Heart left ventricle (tissue), 16 donors: ENCODE measurements at regions not wholly inside any gene's neighbourhood (a gene's known extent, or its start where the extent isn't known, plus 50 kb on each side); places are given as distances from the start of the nearest gene placed in this dataset.
A peak's percentile ranks its signal among the peaks of the same experiment; 100 is the strongest.

Experiments used
- ATAC-seq, 4 donors: fragments of 200-7000 bp; cut with Tn5 transposase; one replicate each; pipeline ENCODE4 v1.9.1; 2020 to 2022; ENCODE audit warnings: moderate library complexity in 4 of 4, mild to moderate bottlenecking in 3 of 4, moderate number of reproducible peaks in 1 of 4
- DNase-seq, 5 donors: peaks; one replicate each; pipeline ENCODE4 v3.0.0-alpha.2; 2020
- H3K27ac ChIP-seq, 12 donors: fragments of 200-600 bp; sonication (generic) in 4 of 12; one replicate each; pipeline versions ENCODE4 v1.5.0 to v1.8.0; 2016 to 2022; ENCODE audit warnings: mild to moderate bottlenecking in 2 of 12
- H3K27me3 ChIP-seq, 9 donors: fragments of 200-600 bp; sonication (generic) in 2 of 9; one replicate each; pipeline versions ENCODE4 v1.5.1 to v1.8.0; 2016 to 2022; ENCODE audit warnings: mild to moderate bottlenecking in 3 of 9
- H3K36me3 ChIP-seq, 9 donors: fragments of 200-600 bp; sonication (generic) in 2 of 9; one replicate each; pipeline versions ENCODE4 v1.5.0 to v1.8.0; 2018 to 2022; ENCODE audit warnings: mild to moderate bottlenecking in 2 of 9
- H3K4me1 ChIP-seq, 12 donors: fragments of 200-600 bp; sonication (generic) in 4 of 12; one replicate each; pipeline versions ENCODE4 v1.5.0 to v1.8.0; 2016 to 2022; ENCODE audit warnings: mild to moderate bottlenecking in 3 of 12
- H3K4me3 ChIP-seq, 12 donors: fragments of 200-600 bp; sonication (generic) in 4 of 12; one replicate each; pipeline versions ENCODE4 v1.5.0 to v1.8.0; 2017 to 2022; ENCODE audit warnings: mild to moderate bottlenecking in 9 of 12, moderate library complexity in 4 of 12
- H3K9me3 ChIP-seq, 12 donors: fragments of 200-600 bp; sonication (generic) in 4 of 12; one replicate each; pipeline versions ENCODE4 v1.5.0 to v1.8.0; 2016 to 2022; ENCODE audit warnings: mild to moderate bottlenecking in 1 of 12
- CTCF ChIP-seq, 12 donors: fragments of 200-600 bp; sonication (generic) in 4 of 12; IDR thresholded peaks; one replicate each; pipeline versions ENCODE4 v1.5.0 to v1.8.0; 2018 to 2022; ENCODE audit warnings: antibody characterized with exemption in 12 of 12, mild to moderate bottlenecking in 5 of 12
- POLR2A ChIP-seq, 2 donors: fragments of 450-650 bp; IDR thresholded peaks; one replicate each; pipeline ENCODE4 v1.6.1; 2017; ENCODE audit warnings: antibody characterized with exemption in 2 of 2, mild to moderate bottlenecking in 2 of 2, moderate library complexity in 2 of 2
- WGBS, 4 donors: extraction: QIAGEN DNeasy Blood & Tissue Kit in 2 of 4; methylation state at CpG; one replicate each; pipeline versions ENCODE4 v1.1.5 to v1.1.7; 2013 to 2018; 5-methylcytosine and 5-hydroxymethylcytosine counted together
- intact Hi-C, 10 donors: fragments of 100-400 bp; cut with DNase I; formaldehyde crosslinking; loops; one replicate each; pipeline versions ENCODE4 v1.11.1 to v1.14.2; 2022
- donor health status: ischemic (EF 13 %, LVEDD 7.1; RV severe dilation, severe dysfunction).
- donor health status: healthy with polysubstance abuse.
- donor health status: DM: no; HTN: yes; CAD: no.
- donor health status: DM: no; HTN: no; CAD: no.
- donor health status: ischemic (EF 25% LVEDD 6.9; RV normal size, moderate dysfunction).
- donor health status: ischemic (EF 25% LVEDD 5.7; RV mildly dilated, moderate dysfunction).
- donor health status: healthy.
- donor health status: DM: yes; HTN: yes; CAD: no.
- donor health status: ischemic (EF 35%, LVEDD 5.7; RV mildly dilated, moderate dysfunction).
- donor health status: nonischemic (EF 11% LVEDD 7.7; RV severe dilation, severe dysfunction).
- donor health status: DM: yes; HTN: yes; CAD: no.
- donor health status: PGD.
- donor health status: ischemic (EF 29% LVEDD 5.4; RV normal size, mild dysfunction).
- donor health status: nonischemic (EF 23%, LVEDD 6.1; RV moderate dilation, normal function).

- 96 to 99% (median 96%) methylated on average over 4 of the region's 4 CpGs for WGBS, 4 donors
Observed at GRCh38 chr11:122264121-122264520, 148.1 kb upstream of the BLID start.

GRCh38 chr11:122261546-122261945 lies 145.5 kb upstream of the BLID start:
- H3K36me3 ChIP-seq, result no peaks in the 10 kb centered on the region
- 90 to 95% (median 92%) methylated on average over 4 of the region's 4 CpGs for WGBS, 4 donors
- H3K4me1 ChIP-seq, result peaks cover 0 to 10% (median 0%) of the 10 kb centered on the region in 12 donors
- no peaks in the 10 kb centered on the region for H3K27me3 ChIP-seq
- TF ChIP-seq CTCF (IDR thresholded peaks at IDR 0.05), result no peak
- no peak for TF ChIP-seq POLR2A (IDR thresholded peaks at IDR 0.05)
- DNase-seq (no peak), ATAC-seq (no peak)
- H3K4me3 ChIP-seq, result no peak overlapping the region
- no peak overlapping the region for H3K27ac ChIP-seq
- intact Hi-C loops, result no loop called here
- no peaks in the 10 kb centered on the region for H3K9me3 ChIP-seq

More at GRCh38 chr11:122264121-122264520, 148.1 kb upstream of the BLID start:
- intact Hi-C loops, result no loop called here
- H3K9me3 ChIP-seq, result no peaks in the 10 kb centered on the region
- no peak overlapping the region for H3K4me3 ChIP-seq
- DNase-seq, result no peak
- no peak overlapping the region for H3K27ac ChIP-seq
- TF ChIP-seq POLR2A (IDR thresholded peaks at IDR 0.05) (no peak), CTCF (IDR thresholded peaks at IDR 0.05) (no peak)
- no peak for ATAC-seq
- H3K36me3 ChIP-seq, result no peaks in the 10 kb centered on the region
- H3K4me1 ChIP-seq, result peaks cover 0 to 17% (median 0%) of the 10 kb centered on the region in 12 donors
- H3K27me3 ChIP-seq, result no peaks in the 10 kb centered on the region

- no peak for DNase-seq
- WGBS, 4 donors, result 85 to 94% (median 92%) methylated on average over 7 of the region's 7 CpGs
Observed at GRCh38 chr11:122259195-122259821, 143.3 kb upstream of the BLID start.

More at GRCh38 chr11:122259195-122259821, 143.3 kb upstream of the BLID start:
- no peak overlapping the region for H3K27ac ChIP-seq
- ATAC-seq, result peak in 1 of 4 donors; percentile 48
- H3K4me1 ChIP-seq, result peaks cover 0 to 10% (median 0%) of the 10 kb centered on the region in 12 donors
- H3K36me3 ChIP-seq, result no peaks in the 10 kb centered on the region
- peaks cover 0 to 6% (median 0%) of the 10 kb centered on the region in 12 donors for H3K9me3 ChIP-seq
- no peak overlapping the region for H3K4me3 ChIP-seq
- H3K27me3 ChIP-seq, result no peaks in the 10 kb centered on the region
- intact Hi-C loops, result no loop called here
- TF ChIP-seq CTCF (IDR thresholded peaks at IDR 0.05) (no peak), POLR2A (IDR thresholded peaks at IDR 0.05) (no peak)
